Left colon (tissue), 2 donors: ENCODE measurements at regions not wholly inside any gene's neighbourhood (a gene's known extent, or its start where the extent isn't known, plus 50 kb on each side); places are given as distances from the start of the nearest gene placed in this dataset.

Source experiments
- ATAC-seq: fragments of 200-7000 bp; cut with Tn5 transposase; one replicate; pipeline ENCODE4 v1.9.1; 2020; ENCODE audit warnings: mild to moderate bottlenecking, moderate library complexity
- DNase-seq, 2 donors: peaks; one replicate each; pipeline ENCODE4 v3.0.0-alpha.2; 2020
- intact Hi-C, 2 donors: fragments of 100-400 bp; cut with DNase I in 1 of 2; cut with micrococcal nuclease in 1 of 2; formaldehyde crosslinking; loops; one replicate each; pipeline versions ENCODE4 v1.11.2 to v1.14.0; 2022; cut with DNase I, micrococcal nuclease
- donor health status: DM: no; HTN: no; CAD: no.
- donor health status: DM: yes; HTN: yes; CAD: no.

DNA sequence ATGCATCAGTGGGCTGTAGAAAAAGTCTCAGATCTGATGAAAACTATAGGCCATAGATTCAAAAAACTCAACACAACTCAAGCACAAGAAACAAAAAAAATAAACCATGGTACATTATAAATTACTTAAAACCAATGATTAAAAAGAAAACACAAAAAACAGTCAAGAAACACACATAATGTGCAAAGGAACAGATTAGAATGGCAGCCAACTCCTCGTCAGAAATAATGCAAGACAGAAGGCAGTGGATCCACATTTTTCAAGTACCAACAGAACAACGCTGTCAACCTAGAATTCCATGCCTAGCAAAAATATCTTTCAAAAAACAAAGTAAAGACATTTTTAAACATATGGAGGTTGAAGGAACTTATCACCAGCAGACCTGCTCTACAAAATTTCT lies 69.7 kb downstream of the PSMB1 start:
- no peak for ATAC-seq
- DNase-seq, result no peak

GRCh38 chr6:170480050-170480692 lies 72.9 kb downstream of the PSMB1 start:
- DNase-seq, result no peak
- no peak for ATAC-seq
- intact Hi-C loops, result no loop called here

More for the DNA sequence above, 69.7 kb downstream of the PSMB1 start:
- intact Hi-C loops, result no loop called here

- ATAC-seq (no peak), DNase-seq (no peak)
- intact Hi-C loops, result no loop called here
Measured at GRCh38 chr6:170476360-170476759, 76.7 kb downstream of the PSMB1 start.

DNA sequence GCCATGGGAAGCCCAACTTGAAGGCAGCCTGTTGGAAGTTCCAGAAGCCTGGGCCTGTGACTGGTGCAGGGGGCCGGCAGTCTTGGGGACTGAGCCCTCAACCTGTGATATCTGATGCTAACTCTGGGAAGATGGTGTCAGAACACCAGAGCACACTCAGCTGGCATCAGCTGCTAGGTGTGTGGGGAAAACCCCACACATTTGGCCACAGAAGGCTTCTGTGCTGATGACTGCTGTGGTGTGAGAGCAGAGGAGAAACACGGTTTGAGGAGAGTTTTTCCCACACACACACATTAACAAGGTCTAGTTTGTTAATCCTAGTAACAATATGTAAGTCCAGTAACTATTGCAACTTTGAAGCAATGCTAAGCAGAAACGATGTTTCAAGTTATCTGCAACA lies 78.0 kb downstream of the PSMB1 start:
- no peak for ATAC-seq
- intact Hi-C loops, result no loop called here
- DNase-seq, result no peak

GRCh38 chr6:170473801-170474200 lies 79.3 kb downstream of the PSMB1 start:
- intact Hi-C loops, result no loop called here
- DNase-seq, result no peak
- ATAC-seq, result no peak

DNA sequence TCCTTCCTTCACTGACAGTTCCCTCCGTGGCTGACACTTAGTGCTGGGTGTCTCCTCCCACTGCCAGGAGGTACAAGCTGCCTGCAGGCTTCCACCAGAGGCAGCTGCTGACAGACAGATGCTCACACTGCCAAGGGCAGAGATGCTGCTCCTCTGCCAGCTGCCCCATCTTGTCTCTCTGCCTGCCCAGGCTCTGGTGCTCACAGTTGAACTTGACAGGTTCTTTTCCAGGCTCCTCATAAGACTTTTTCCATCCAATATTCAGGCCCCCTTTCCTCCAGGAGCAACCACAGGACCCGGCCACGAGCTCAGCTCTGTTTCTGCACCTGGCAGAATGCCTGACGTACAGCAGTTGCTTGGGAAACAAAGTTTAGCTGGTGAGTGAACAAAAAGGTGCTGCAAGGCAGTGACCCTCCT lies 79.8 kb downstream of the PSMB1 start:
- no peak for ATAC-seq

DNA sequence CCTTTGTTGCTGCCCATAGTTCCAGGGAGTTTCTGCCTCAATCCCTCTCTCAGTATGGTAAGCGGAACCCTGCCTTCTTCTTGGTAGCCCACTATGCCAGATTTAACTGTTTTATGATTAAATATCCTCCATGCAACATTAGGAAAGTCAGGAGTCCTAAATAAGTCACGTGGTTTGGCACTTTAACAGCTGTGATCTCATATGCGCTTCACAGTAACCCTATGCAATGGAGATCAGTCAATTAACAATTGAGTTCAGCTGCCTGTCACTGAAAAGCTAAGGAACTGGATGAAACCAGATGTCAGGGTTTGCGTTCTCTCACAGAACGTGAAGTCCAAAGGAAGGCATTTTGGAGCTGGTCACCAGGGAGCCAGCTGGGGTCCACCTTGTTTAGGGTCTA lies 81.6 kb downstream of the PSMB1 start:
- intact Hi-C loops, result no loop called here
- no peak for ATAC-seq
- no peak for DNase-seq

More for the DNA sequence above, 79.8 kb downstream of the PSMB1 start:
- DNase-seq, result no peak
- intact Hi-C loops, result no loop called here

DNA sequence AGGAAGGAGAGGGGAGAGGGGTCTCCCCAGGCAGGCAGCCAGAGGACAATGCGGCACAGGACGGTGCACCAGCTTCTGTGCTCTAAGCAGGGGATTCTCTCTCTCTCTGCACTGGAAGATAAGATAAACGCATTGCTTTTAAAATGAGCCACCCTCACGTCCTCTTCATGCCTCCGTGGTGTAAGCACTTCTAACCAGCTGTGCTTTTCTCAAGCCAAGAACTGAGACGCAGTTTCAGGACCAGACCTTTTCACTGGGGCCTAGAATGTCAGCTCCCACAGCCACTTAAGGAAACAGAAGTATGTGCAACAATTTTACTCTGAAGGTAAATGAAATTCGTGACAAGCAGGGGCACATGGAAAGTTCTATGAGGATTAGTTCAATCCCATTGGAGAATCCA lies 82.4 kb downstream of the PSMB1 start:
- DNase-seq (no peak), ATAC-seq (no peak)
- intact Hi-C loops, result no loop called here

DNA sequence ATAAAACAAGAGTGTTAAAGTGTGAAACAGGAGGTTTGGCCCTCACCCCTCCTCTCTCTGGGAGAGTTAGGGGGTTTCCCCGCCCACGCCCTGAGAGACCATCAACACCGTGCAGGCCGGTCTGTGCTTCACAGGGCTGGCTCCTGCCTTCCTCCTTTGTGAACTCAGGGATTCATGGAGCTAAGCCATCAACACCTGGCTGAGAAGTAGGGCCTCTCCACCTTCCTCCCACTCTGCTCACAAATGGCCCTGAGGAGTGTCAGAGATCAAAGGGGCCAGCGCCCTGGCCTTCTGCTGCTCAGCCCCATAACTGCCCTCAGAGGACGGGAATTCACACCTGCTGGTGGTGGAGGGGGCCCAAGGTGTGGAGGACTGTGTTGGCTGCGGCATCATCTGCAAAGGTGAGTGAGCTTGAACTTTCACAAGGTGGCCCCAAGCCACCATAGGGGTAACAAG lies 88.6 kb downstream of the PSMB1 start:
- DNase-seq, result no peak
- no peak for ATAC-seq
- intact Hi-C loops, result no loop called here

- intact Hi-C loops, result no loop called here
- ATAC-seq (no peak), DNase-seq (no peak)
Measured at GRCh38 chr6:170464080-170464479, 89.0 kb downstream of the PSMB1 start.

DNA sequence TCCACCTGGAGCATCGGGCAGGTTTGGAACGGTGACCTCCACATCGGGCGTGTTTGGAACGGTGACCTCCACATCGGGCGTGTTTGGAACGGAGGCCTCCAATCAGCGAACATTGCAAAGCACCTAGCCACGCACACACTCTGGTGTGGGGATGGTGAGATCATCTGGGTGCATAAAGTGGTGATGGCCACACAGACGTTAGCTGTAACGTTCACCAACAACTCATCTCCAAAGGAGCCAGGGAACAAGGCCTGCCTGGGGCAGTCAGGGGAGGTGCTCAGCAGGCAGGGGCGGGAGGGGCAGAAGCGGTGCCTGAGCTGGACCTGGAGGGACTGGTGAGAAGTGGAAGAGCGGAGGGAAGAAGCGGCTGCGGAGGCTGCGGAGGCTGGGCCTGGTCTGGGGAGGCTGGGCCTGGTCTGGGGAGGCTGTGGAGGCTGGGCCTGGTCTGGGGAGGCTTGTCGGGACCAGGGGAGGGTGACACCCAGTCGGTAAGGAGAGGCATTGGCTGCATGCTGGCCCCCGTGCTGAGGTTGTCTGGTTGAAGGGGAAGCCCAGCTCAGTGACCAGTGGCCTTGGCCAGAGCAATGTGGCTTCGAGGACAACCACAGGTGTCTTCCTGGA lies 89.9 kb downstream of the PSMB1 start:
- ATAC-seq (no peak), DNase-seq (no peak)

DNA sequence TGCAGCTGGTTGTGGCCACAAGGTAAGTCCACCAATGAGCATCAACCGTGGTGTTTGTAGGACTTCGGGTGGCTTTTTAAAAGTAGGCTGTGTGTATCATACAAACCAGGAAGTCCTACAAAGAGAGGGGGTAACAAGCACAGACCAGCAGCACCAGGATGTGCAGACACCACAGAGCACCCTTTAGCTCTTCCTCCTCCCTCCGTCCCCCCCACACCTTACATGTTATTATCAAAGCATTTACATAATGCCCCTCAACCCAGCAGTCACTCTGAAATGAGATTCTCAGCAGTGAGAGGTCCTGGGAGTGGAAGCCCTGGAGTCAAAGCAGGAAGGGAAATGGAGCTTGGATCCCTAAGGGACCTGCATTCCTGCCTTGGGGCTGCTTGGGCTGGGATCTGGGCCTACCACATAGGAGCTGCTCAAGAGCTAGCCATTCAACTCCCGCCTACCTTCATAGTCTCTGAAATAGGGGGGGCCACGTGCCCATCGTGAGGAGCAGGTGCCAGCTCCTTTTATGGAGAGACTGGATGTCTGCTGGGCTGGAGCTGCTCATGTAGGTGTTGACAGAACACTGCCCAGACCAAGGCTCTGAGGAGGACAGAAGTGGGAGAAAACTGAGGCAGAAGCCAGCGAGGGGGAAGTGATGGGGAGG lies 90.6 kb downstream of the PSMB1 start:
- ATAC-seq (no peak), DNase-seq (no peak)
- intact Hi-C loops, result no loop called here

More for the DNA sequence above, 89.9 kb downstream of the PSMB1 start:
- intact Hi-C loops, result no loop called here

DNA sequence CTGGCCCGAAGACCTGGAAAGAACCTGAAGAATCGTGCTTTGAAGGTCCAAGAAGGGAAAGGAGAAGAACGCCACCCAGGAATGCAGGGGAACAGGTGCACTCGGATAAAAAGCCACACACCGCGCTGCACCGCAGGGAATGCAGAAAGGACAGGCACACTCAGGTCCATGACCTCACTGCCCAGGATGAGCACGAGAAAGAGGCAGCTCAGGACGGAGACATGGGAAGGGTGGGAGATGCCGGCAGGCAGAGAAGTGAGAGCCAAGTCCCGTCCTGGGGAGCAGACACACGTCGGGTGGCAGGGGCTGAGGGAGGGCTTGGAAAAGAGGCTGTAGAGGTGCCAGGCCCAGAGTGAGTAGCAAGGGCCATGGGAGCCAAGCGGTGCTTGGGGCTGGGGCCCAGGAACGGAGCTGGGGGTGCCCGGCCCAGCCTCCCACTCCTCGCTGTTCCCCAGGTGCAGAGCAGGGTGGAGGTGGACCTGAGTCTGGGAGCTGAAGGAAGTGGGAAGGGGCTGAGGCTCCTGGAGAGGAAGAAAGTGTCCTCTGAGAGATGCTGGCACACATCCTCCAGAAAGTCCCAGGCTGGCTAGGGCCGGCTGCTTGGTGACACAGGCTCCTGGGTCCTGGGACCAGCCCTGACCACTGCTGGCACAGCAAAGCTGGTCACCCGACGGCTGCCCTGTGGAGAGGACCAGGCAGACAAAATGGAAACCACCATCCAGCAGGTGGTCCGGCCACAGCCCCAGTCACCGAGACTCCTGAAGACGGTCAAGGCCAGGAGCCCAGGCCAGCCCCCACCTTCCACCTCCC lies 91.3 kb downstream of the PSMB1 start:
- intact Hi-C loops, result no loop called here
- ATAC-seq, result no peak
- no peak for DNase-seq

DNA sequence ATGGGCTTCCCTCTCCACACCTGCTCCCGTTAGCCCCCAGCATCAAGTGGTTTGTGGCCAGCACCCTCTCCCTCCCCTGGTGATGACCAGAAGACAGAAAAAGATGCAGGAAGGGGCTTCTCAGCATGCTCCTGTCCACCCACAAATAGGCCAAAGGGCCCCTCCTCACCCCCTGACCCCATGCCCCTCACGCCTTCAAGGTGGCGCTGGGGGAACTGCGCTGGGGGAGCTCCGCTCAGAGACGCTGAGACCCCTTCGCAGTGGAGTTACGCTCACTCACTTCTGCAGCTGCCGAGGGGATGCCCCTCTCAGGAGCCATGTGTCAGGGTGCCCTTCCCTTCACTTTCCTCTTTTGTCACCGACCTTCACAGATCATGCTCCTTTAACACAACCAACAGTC lies 92.0 kb downstream of the PSMB1 start:
- no peak for DNase-seq
- intact Hi-C loops, result no loop called here
- no peak for ATAC-seq

DNA sequence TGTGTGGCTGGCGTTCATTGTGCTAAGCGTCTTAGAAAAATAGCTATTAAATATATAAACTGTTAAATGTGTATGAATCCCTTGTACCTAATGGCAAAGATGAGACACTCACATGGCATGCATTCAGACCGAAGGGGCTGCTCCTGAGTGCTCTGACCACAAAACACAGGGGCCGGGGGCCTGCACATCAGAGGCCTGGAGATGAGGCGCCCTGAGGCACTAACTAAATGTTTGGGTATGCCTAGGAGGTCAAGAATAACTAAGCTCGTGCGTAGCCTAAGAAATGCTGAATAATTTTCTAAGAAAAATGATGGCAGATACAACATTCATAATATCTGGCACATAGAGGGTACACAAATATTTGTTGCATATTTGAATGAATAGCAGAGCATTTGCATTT lies 92.5 kb downstream of the PSMB1 start:
- DNase-seq, result no peak
- no peak for ATAC-seq
- intact Hi-C loops, result no loop called here

DNA sequence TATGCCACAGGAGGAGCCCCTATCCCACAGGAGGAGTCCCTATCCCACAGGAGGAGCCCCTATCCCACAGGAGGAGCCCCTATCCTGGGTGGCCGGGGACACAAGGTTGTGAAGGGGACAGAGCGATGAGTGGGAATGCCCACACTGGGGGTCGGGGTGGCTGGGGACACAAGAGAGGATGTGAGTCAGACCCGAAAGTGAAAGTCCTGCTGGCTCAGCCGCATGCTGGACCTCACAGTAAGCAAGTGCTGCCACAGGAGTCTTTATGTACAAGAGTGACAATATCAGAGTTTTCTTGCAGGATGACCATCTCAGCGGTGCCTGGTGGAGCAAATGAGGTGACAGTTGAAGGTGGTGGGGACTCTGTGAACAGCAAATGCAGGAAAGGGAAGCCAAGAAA lies 93.7 kb downstream of the PSMB1 start:
- intact Hi-C loops, result no loop called here
- DNase-seq (peak; percentile 30 to 38), ATAC-seq (peak; percentile 36)

DNA sequence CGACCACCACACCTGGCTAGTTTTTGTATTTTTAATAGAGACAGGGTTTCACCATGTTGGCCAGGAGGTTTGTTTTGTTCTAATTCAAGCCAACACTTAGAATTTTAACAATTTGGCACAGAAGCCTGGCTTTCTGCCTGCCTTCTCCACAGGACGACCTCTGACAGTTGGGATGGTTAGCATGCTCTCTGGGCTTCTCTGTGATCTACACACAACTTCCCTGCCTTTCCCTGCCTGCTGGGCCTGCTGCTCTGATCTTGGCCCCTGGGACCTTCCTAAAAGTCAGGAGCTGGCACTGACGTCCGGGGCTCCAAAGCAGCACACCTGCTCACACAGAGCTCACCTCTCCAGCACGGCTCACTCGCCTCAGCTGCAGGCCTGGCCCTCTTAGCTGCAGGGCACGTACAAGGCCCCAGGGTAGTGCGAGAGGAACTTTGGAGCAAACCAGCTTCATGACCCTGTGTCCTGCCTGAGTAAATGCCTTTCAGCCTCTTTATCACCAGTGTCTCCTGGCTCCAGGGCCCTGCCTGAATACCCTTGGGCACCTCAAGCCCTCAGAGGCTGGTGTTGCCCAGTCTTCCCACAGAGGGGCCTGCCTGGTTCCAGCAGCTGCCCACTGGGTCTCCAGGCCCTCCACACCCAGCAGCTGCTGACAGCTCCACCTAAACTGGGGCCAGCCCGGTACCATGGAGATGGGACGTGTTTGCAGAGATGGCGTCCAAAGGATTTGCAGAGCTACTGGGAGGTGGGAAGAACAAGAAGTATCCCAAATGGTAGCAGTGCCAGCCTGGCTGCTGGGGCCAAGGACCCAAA lies 96.0 kb downstream of the PSMB1 start:
- intact Hi-C loops, result no loop called here
- ATAC-seq, result no peak
- DNase-seq, result no peak
